ENCODE measurements at regions not wholly inside any gene's neighbourhood (a gene's known extent, or its start where the extent isn't known, plus 50 kb on each side); places are given as distances from the start of the nearest gene placed in this dataset.

DNA sequence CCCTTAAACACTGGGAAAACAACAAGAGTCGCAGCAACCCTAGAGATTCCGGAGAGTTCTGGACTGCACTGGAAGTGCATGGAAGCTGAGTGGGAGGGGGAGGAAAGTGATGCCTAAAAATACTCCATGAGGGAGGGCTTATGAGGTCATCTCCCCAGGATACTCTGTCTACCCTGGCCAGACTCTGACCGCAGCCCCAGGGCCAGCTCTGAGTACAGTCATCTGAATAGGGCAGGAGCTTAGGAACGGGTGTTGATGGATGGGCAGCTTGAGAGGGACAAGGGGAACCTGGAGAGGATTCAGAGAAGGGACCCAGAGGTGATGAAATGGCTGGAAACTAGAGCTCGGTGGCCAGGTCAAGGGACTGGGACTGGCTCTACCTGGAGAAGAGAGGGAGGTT lies 79.3 kb upstream of the IGFBP5 start:
- no peak for TF ChIP-seq POLR2AphosphoS5 (IDR thresholded peaks at IDR 0.05)
- TF ChIP-seq, protein P1, sequence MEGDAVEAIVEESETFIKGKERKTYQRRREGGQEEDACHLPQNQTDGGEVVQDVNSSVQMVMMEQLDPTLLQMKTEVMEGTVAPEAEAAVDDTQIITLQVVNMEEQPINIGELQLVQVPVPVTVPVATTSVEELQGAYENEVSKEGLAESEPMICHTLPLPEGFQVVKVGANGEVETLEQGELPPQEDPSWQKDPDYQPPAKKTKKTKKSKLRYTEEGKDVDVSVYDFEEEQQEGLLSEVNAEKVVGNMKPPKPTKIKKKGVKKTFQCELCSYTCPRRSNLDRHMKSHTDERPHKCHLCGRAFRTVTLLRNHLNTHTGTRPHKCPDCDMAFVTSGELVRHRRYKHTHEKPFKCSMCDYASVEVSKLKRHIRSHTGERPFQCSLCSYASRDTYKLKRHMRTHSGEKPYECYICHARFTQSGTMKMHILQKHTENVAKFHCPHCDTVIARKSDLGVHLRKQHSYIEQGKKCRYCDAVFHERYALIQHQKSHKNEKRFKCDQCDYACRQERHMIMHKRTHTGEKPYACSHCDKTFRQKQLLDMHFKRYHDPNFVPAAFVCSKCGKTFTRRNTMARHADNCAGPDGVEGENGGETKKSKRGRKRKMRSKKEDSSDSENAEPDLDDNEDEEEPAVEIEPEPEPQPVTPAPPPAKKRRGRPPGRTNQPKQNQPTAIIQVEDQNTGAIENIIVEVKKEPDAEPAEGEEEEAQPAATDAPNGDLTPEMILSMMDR (IDR thresholded peaks at IDR 0.05): no peak
- TF ChIP-seq POLR2A (IDR thresholded peaks at IDR 0.05): no peak

Data from breast epithelium (tissue), 3 donors.